HG03432 (cell line): ENCODE measurements at regions not wholly inside any gene's neighbourhood (a gene's known extent, or its start where the extent isn't known, plus 50 kb on each side); places are given as distances from the start of the nearest gene placed in this dataset.

Experiments used
- ATAC-seq: cut with Tn5 transposase; IDR thresholded peaks from one replicate; pipeline ENCODE4 v1.9.1; 2021; ENCODE audit warnings: mild to moderate bottlenecking, moderate library complexity; ENCODE audit not compliant: unreplicated experiment

- ATAC-seq, result no peak
These were observed 85.8 kb upstream of the NEUROD1 start for GRCh38 chr2:181766129-181766528.

DNA sequence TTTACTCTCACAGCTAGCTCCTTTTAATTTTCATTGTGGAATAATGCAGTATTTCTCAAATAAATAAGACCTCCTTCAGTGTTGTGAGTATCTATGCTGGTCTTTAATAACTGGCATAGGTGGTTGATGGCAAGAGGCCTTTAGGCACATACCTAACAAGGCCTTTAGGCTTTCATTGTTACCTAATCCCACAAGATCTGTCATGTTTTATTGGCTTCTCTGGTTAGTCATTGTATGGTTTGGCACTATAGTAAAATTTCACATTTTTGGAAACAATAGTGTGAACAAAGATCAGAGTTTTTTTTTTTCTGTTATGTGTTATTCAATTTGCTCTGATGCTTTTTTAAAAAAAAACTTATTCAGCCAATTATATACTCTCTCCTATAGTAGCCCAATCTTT, 89.8 kb upstream of the NEUROD1 start:
- no peak for ATAC-seq

GRCh38 chr2:181771356-181771755, 91.0 kb upstream of the NEUROD1 start:
- ATAC-seq, result no peak

DNA sequence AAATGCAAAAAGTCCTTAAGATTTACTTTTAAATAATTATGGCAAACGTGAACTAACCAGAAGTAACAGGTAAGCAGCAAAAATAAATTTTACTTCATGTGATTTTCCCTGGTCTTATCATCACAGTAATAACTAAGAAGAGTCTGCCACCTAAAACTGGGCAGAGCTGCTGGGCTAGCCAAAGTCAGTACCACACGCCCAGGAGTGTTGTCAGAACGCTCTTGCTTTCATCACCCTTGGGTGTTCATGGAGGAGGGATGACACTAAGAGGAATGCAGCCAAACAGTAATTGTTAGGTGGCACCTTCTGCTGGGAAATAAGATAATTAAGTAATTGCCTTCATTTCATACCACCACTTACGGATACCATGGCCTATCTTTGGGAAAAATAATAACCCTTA, 92.0 kb upstream of the NEUROD1 start:
- ATAC-seq, result no peak

- ATAC-seq, result no peak
These were observed 92.5 kb upstream of the NEUROD1 start for GRCh38 chr2:181772777-181773176.

- ATAC-seq, result peak; percentile 80
These were observed 94.4 kb upstream of the NEUROD1 start for GRCh38 chr2:181774685-181775084.

- ATAC-seq, result no peak
These were observed 96.0 kb upstream of the NEUROD1 start for GRCh38 chr2:181776336-181776735.

- no peak for ATAC-seq
These were observed 97.4 kb upstream of the NEUROD1 start for GRCh38 chr2:181777734-181778133.

- ATAC-seq, result no peak
These were observed 98.4 kb upstream of the NEUROD1 start for GRCh38 chr2:181778621-181779201.

DNA sequence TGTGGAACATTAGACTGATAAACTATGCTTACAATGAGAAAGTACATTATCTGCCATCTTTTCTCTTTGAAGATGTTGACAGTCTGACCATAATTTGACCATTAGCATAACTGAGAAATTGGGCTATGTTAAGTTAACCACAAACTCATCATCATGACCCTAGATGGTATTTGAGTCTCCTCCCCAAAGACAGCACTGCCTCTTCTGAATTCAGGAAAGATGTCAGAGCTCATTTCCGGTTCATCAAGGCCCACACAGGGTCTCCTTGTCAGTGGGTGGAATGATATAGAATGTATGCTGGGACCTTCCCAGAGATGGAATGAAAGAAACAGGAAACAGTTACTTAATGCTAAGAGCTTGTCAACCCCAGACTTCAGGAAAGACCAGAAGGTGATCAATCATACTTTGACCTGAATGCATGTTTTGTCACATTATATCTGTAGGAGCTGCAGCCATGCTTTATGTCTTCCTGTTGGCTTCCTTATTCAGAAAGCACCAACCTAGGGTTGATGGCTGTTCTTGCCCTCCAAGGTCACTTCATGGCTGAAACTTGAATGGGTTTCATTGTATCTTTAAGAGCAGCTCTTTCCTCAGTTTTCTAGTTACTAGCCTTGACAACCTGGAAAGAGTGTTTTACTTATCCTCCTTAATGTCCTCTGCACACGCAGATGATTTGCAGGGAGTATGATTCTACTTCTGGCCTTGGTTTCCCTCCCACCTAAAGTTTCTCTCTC, 99.1 kb upstream of the NEUROD1 start:
- peak; percentile 43 for ATAC-seq

- peak; percentile 75 for ATAC-seq
These were observed 99.8 kb upstream of the NEUROD1 start for GRCh38 chr2:181780047-181780651.

- peak; percentile 30 for ATAC-seq
These were observed 100.3 kb upstream of the NEUROD1 start for GRCh38 chr2:181780657-181781056.

DNA sequence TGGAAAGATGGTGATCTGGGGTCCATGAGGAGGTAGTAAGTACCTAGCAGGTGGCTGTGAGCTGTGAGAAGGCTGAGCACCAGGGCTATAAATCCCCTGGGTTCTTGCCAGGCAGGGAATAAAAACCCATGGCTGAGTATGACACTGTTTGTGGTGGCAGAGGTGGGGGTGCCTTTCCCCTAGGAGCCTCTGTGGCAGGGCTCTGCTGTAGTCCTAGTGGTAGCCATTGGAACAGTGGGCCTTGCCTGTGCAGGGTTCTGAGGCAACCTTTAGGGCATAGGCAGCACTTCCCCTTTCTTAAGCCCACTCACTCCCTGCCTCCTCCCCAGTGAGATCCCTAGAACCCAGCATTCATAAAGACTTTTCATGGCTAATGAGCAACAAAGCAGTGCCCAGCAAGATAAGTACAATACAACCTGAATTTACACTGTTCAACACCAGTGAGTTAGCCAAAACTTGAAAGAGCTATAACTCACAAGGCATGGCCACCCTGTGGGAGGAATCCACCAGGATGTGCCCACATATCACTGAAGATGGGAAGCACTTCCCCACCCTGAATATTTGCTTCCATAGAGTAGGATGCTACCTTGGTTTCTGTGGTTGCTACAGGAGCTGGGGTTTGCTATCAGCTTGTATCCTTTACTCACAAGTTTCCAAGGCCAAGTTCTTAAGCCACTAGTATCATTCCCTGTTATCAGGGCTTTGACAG, 100.9 kb upstream of the NEUROD1 start:
- ATAC-seq, result peak; percentile 35

GRCh38 chr2:181782660-181783059, 102.3 kb upstream of the NEUROD1 start:
- ATAC-seq, result no peak

DNA sequence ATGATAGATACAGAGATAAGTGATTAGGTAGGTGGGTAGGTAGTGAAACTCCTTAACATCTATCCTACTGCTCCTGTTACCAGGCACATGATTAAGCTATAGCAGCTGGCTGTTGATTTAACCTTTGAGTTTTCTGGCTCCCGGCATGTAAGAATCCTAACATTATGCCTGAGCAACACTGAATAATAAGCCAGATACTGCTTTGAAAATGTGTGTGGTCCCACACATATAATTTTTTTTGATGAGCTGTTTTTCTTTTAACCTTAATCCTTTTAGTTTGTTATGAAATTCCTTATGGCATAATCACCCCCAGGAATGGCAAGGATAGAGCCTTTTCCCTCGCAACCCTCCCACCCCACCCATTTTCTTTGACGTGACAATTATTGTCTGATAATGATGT, 104.2 kb upstream of the NEUROD1 start:
- ATAC-seq, result no peak

GRCh38 chr2:181785691-181786344, 105.5 kb upstream of the NEUROD1 start:
- no peak for ATAC-seq

DNA sequence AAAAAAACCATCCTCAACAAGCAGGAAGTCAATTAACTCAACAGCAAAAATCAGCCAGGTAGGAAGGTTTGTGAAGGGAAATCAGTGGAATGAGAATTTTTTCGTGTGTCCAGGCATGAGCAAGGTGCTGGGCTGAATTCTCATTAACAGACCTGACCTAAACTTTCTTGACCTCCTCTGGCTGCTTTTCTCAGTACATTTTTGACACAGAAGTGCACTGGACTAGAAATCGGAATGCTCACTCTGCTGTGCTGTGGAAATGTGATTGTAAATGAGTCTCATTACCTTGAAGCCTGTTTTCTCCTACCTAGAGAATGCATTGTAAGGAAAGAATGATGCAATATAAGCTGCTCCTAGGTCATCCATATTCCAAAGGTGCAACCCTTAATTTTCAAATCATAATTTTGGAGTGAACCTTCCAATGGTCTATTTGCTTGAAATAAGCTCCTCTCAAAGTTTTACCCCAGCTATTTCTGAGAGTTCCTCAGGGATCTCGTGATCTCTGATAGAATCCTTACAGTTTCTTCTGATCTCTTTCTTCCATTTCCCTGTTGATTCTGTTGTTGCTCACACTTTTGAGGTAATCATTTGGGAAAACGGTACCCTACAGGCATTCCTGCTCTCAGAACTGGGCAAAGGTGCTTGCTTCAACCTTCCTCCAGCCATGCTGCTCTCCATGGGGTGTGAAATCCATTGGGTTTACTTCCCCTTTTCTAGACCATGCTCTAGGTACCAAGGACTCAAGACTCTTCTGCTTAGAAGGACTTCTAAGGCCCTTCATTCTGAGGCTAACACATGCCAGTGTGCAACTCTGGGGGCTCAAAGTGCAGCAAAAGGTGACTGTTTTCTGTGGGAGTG, 104.9 kb upstream of the ITPRID2 start:
- no peak for ATAC-seq

DNA sequence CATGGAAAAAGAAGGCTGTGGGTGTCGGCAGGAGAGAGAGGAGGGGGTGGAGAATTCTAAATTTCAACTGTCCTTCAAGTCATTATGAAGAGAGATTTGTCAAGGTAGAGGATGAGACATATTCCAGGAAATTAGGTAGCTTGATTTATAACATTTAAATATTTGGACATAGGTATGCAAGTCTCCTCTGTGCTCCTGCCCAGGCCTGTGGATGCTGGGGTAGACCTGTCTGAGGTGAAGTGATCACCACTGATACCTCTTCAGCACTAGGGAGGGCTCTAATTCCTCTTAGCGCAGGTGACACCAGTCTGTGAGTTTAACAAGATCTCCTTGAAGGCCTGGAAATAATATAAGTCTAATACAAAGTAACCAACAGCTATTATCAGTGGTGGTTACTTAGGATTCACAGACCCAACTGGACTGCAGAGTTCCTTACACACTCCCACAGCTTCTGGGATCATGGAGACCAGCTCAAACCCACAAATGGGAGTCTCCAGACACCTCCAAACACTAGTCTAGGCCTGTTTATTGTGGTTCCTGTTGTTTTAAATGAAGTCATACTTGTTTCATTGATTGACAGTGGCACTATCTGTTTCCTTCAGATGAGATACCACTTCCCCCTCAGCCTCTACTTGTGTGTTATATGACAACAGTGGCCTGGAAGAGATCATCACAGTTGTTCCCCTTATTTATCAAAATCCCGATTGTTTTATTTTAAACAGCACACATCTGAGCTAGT, 104.1 kb upstream of the ITPRID2 start:
- no peak for ATAC-seq

DNA sequence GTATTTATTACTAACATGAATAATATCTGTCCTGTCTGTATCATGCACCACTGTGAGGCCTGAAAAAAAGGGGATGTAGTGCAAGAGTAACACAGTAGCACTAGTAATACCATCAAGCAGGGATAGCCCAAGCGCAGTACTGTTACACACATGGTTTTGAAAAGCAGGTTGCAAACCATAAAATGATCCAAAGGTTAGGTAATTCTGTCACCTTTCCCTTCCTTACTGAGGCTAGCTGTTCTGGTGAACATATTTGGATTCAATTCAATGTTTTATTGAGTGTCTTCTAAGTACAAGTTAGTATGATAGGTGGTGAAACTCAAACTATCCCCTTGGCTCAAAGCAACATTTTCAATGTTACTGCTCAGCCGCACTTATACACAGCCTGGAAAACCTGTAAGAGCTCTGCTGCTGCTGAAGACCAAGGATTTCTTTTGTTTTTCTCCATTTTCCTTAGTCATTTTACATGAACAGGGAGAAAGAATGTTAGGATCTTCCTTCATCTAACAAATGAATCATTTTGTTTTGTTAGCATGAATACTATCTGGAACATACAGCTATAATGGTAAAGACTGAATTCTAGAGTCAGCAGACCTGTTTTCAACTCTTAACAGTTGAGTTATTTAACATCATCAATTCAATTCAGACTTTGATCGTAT, 102.5 kb upstream of the ITPRID2 start:
- ATAC-seq, result no peak
